ENCODE measurements at regions not wholly inside any gene's neighbourhood (a gene's known extent, or its start where the extent isn't known, plus 50 kb on each side); places are given as distances from the start of the nearest gene placed in this dataset.
A peak's percentile ranks its signal among the peaks of the same experiment; 100 is the strongest.

DNA sequence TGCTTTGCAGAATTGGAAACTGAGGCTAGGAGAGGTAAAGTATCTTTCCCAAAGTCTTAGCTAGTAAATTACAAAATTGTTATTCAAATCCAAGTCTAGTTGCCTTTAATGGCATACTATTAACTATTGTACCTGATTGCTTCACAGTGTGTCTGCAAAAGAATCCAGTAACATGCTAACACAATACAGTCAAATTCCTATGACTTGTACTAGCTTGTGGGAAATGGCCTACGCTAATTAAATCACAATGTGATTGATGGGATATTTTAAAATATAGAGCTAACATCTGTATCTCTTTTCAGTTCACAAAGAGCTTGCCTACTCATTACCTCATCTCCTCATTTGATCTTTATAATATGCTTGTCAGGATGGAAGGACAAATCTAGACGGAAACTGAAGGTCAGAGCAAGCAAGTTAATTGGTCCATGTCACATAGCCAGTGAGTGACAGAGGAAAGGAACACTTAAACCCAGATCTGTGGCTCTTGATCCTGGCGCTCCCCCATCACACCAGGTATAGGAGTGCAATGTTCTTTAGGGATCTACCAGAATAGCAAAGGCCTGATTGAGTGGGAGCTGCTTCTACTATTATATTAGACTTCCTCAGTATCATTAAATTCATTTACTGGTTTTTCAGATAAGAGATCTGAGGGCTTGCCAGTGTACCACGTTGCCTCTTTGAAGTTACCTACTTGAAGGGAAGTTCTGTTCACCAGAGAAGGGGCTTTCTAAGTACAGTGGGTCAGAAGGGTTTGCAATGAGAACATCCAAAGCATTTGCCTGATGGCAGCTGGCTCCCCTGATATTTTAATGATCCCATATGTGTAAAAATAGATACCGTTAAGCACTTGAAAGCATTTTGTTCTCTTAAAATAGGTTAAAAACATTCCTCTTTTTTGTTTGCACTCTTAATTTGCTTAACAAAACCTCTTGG is 213.6 kb upstream of the SESN3 start:
- no peaks in the 10 kb centered on the region for H3K9me3 Mint-ChIP-seq
- intact Hi-C loops (cut with micrococcal nuclease): no loop called here
- no peaks in the 10 kb centered on the region for H3K27me3 Mint-ChIP-seq
- DNase-seq: no peak
- H3K4me1 Mint-ChIP-seq (ENCODE audit: low read depth): peaks cover 18% of the 10 kb centered on the region
- CTCF ChIA-PET: interaction anchor here (1.0 to 1.1 kb wide), 2 partner anchors 36 to 290 kb away, joined by 3 read pairs; no protein-coding TSS in a partner anchor
- no peak overlapping the region for H3K4me3 Mint-ChIP-seq
- no peak overlapping the region for H3K27ac Mint-ChIP-seq
- no peak for ATAC-seq
- TF ChIP-seq, protein P1, sequence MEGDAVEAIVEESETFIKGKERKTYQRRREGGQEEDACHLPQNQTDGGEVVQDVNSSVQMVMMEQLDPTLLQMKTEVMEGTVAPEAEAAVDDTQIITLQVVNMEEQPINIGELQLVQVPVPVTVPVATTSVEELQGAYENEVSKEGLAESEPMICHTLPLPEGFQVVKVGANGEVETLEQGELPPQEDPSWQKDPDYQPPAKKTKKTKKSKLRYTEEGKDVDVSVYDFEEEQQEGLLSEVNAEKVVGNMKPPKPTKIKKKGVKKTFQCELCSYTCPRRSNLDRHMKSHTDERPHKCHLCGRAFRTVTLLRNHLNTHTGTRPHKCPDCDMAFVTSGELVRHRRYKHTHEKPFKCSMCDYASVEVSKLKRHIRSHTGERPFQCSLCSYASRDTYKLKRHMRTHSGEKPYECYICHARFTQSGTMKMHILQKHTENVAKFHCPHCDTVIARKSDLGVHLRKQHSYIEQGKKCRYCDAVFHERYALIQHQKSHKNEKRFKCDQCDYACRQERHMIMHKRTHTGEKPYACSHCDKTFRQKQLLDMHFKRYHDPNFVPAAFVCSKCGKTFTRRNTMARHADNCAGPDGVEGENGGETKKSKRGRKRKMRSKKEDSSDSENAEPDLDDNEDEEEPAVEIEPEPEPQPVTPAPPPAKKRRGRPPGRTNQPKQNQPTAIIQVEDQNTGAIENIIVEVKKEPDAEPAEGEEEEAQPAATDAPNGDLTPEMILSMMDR (IDR thresholded peaks at IDR 0.05): no peak
- H3K36me3 Mint-ChIP-seq (ENCODE audit: low read depth): no peaks in the 10 kb centered on the region
- POLR2A ChIA-PET: interaction anchor here (1.0 kb wide), 1 partner anchor 156 kb away, joined by 3 read pairs; no protein-coding TSS in a partner anchor

DNA sequence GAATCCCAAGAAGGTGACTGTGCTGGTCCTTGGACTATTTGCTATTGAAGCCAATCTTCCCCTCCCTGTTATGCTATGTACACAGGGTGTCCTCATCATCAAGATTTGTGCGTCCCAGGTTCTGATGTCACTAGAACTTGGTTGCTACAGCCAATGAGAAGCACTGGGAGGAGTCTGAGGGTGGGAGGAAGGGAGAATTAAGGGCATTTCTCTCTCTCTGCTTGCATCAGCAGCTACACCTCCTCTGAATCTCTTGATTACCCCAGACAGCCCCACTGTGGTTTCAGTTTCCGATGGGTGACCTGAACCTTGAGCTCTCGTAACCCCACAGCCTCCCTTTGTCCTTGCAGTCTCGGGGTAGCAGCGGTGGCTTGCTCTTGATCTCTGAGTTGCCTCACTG is 212.4 kb upstream of the SESN3 start:
- Mint-ChIP-seq H3K36me3 (ENCODE audit: low read depth) (no peaks in the 10 kb centered on the region), H3K4me1 (ENCODE audit: low read depth) (peaks cover 18% of the 10 kb centered on the region), H3K4me3 (no peak overlapping the region), H3K9me3 (no peaks in the 10 kb centered on the region), H3K27me3 (no peaks in the 10 kb centered on the region), H3K27ac (no peak overlapping the region)
- peak; percentile 91 for ATAC-seq
- intact Hi-C loops (cut with micrococcal nuclease): no loop called here
- DNase-seq: peak; percentile 62
- TF ChIP-seq, protein P1 (IDR thresholded peaks at IDR 0.05): no peak
- POLR2A ChIA-PET: interaction anchor here (0.6 to 1.0 kb wide), 2 partner anchors 157 to 376 kb away, joined by 3 read pairs; no protein-coding TSS in a partner anchor
- CTCF ChIA-PET: interaction anchor here (1.1 kb wide), 1 partner anchor 289 kb away, joined by 3 read pairs; no protein-coding TSS in a partner anchor

DNA sequence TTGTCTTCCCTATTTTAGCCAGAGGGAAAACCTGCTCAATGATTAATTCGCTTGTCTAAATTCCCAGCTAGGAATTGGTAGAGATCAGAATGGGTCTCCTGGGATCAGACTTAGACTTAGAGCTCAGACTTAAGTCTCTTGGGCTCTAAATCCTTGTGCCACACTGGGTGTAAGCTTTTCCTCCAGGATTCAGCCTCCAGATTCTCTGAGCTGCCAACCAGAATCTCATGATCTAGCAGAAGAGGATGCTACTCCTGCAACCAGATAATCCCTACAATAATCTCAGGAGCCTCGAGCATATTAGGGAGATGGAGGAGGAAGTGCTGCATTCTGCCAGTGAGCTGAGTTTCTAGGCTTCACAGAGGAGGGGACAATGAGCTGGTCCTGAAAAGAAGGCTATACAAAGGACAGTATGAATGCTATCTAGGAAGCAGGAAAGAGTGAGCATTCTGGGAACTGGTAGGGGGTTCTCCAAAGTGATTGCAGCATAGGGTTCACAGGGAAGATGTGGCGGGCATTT is 211.6 kb upstream of the SESN3 start:
- no peak for ATAC-seq
- Mint-ChIP-seq H3K4me3 (no peak overlapping the region), H3K4me1 (ENCODE audit: low read depth) (peaks cover 18% of the 10 kb centered on the region), H3K36me3 (ENCODE audit: low read depth) (no peaks in the 10 kb centered on the region), H3K9me3 (no peaks in the 10 kb centered on the region), H3K27me3 (no peaks in the 10 kb centered on the region), H3K27ac (no peak overlapping the region)
- TF ChIP-seq, protein P1 (IDR thresholded peaks at IDR 0.05): no peak
- DNase-seq: no peak
- intact Hi-C loops (cut with micrococcal nuclease): no loop called here
- ChIA-PET CTCF (no interaction called here), POLR2A (no interaction called here)

DNA sequence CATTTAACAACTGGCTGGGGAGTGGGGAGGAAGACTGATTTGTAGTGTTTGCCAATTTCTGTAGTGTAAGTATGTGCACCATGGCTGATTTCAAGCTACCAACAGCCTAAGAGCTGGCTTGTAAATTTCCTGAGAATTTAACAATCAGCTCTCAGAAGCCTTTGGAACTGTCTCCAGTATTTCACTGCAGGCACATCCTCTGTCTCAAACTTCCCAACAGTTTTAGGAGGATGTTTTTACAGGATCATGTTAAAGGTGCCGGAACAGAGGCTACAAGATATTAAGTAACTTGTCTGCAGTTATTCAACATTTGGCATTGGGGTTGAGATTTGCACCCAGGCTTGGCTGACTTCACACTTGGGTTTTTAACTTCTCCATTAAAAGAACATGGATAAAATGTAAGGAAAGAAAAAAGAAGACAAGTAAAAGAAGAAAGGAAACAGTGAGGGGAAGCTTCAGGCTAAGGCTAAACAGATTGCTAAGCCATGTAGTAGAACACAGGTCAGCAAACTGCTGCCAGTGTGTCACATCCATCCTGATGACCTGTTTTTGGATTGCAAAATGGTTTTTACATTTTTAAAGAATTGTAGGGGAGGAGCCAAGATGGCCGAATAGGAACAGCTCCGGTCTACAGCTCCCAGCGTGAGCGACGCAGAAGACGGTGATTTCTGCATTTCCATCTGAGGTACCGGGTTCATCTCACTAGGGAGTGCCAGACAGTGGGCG is 204.8 kb upstream of the SESN3 start:
- ATAC-seq: no peak

More for the DNA sequence above, 204.8 kb upstream of the SESN3 start:
- Mint-ChIP-seq H3K4me3 (no peak overlapping the region), H3K27me3 (peaks cover 6% of the 10 kb centered on the region), H3K4me1 (ENCODE audit: low read depth) (peaks cover 10% of the 10 kb centered on the region), H3K27ac (no peak overlapping the region), H3K36me3 (ENCODE audit: low read depth) (no peaks in the 10 kb centered on the region), H3K9me3 (no peaks in the 10 kb centered on the region)
- CTCF ChIA-PET: interaction anchor here (1.1 kb wide), 1 partner anchor 10 kb away, joined by 3 read pairs; no protein-coding TSS in a partner anchor
- DNase-seq: no peak
- TF ChIP-seq, protein P1 (IDR thresholded peaks at IDR 0.05): no peak
- POLR2A ChIA-PET: no interaction called here
- intact Hi-C loops (cut with micrococcal nuclease): no loop called here
